Neuronal stem cell (in vitro differentiated cells): ENCODE measurements at regions not wholly inside any gene's neighbourhood (a gene's known extent, or its start where the extent isn't known, plus 50 kb on each side); places are given as distances from the start of the nearest gene placed in this dataset.

ENCODE experiments used
- DNase-seq: peaks from one replicate; pipeline ENCODE4 v3.0.0-alpha.2; 2013; ENCODE audit warnings: low spot score
- H2AFZ ChIP-seq: one replicate; pipeline ENCODE4 v1.6.1; 2013; ENCODE audit warnings: mild to moderate bottlenecking, low read length, inconsistent platforms
- H2AK5ac ChIP-seq: 2 replicates; pipeline ENCODE4 v1.6.1; 2013; ENCODE audit warnings: low read depth, mild to moderate bottlenecking, inconsistent platforms, low read length, moderate library complexity, mixed read lengths
- H2BK120ac ChIP-seq: 2 replicates; pipeline ENCODE4 v1.6.1; 2013; ENCODE audit warnings: low read depth, mild to moderate bottlenecking, inconsistent platforms, low read length, moderate library complexity, mixed read lengths
- H2BK12ac ChIP-seq: one replicate; pipeline ENCODE4 v1.6.1; 2013; ENCODE audit warnings: low read length, inconsistent platforms
- H2BK15ac ChIP-seq: 2 replicates; pipeline ENCODE4 v1.6.1; 2013; ENCODE audit warnings: mild to moderate bottlenecking, low read length, inconsistent platforms, mixed read lengths
- H2BK5ac ChIP-seq: one replicate; pipeline ENCODE4 v1.6.1; 2013; ENCODE audit warnings: inconsistent platforms, mild to moderate bottlenecking, low read length, moderate library complexity
- H3K14ac ChIP-seq: one replicate; pipeline ENCODE4 v1.6.1; 2013; ENCODE audit warnings: low read length, inconsistent platforms
- H3K18ac ChIP-seq: 2 replicates; pipeline ENCODE4 v1.6.1; 2013; ENCODE audit warnings: low read length, inconsistent platforms
- H3K23ac ChIP-seq: 2 replicates; pipeline ENCODE4 v1.6.1; 2013; ENCODE audit warnings: low read depth, mild to moderate bottlenecking, mixed read lengths, low read length, inconsistent platforms; ENCODE audit not compliant: poor library complexity
- H3K27ac ChIP-seq: replicated peaks from 3 replicates; pipeline ENCODE4 v1.5.1; 2013; ENCODE audit warnings: low read length, inconsistent platforms
- H3K27me3 ChIP-seq, 3 experiments: 2 replicates each; pipeline ENCODE4 v1.6.1; 2013; ENCODE audit warnings: low read length in 3 of 3, mild to moderate bottlenecking in 2 of 3, inconsistent platforms in 1 of 3, low read depth in 1 of 3, mixed read lengths in 1 of 3, moderate library complexity in 1 of 3; ENCODE audit not compliant: control insufficient read depth in 3 of 3, insufficient read depth in 3 of 3
- H3K36me3 ChIP-seq, 2 donors: replicated peaks in 1 of 2; 2 replicates each; pipeline ENCODE4 v1.6.1; 2013; ENCODE audit warnings: low read length in 2 of 2; ENCODE audit not compliant: control insufficient read depth in 2 of 2, insufficient read depth in 2 of 2
- H3K4ac ChIP-seq: 2 replicates; pipeline ENCODE4 v1.6.1; 2013; ENCODE audit warnings: inconsistent platforms, mild to moderate bottlenecking, low read length, moderate library complexity
- H3K4me1 ChIP-seq, 2 donors: 1 replicate in 1 of 2; 2 replicates in 1 of 2; pipeline ENCODE4 v1.6.1; 2013; ENCODE audit warnings: low read length in 2 of 2, low read depth in 1 of 2; ENCODE audit not compliant: control insufficient read depth in 2 of 2, insufficient read depth in 1 of 2
- H3K4me2 ChIP-seq: one replicate; pipeline ENCODE4 v1.6.1; 2013; ENCODE audit warnings: mild to moderate bottlenecking, low read length, inconsistent platforms; ENCODE audit not compliant: insufficient read depth, poor library complexity, severe bottlenecking
- H3K4me3 ChIP-seq, 2 donors: 2 replicates each; pipeline ENCODE4 v1.5.1; 2013; ENCODE audit warnings: low read length in 2 of 2, mild to moderate bottlenecking in 2 of 2, inconsistent platforms in 1 of 2, moderate library complexity in 1 of 2
- H3K79me1 ChIP-seq: one replicate; pipeline ENCODE4 v1.6.1; 2013; ENCODE audit warnings: low read depth, mild to moderate bottlenecking, inconsistent platforms, low read length, moderate library complexity
- H3K9ac ChIP-seq: one replicate; pipeline ENCODE4 v1.6.1; 2013; ENCODE audit warnings: mild to moderate bottlenecking, low read depth, low read length, inconsistent platforms; ENCODE audit not compliant: poor library complexity
- H3K9me3 ChIP-seq, 2 donors: replicated peaks in 1 of 2; 2 replicates each; pipeline versions ENCODE3 to v1.6.1; 2013; ENCODE audit warnings: low read length in 2 of 2, mild to moderate bottlenecking in 2 of 2, inconsistent platforms in 1 of 2, low read depth in 1 of 2, mixed read lengths in 1 of 2, moderate library complexity in 1 of 2; ENCODE audit not compliant: control insufficient read depth in 2 of 2, insufficient read depth in 1 of 2
- H4K8ac ChIP-seq: one replicate; pipeline ENCODE4 v1.6.1; 2013; ENCODE audit warnings: low read depth, mild to moderate bottlenecking, inconsistent platforms, low read length, moderate library complexity
- H4K91ac ChIP-seq: one replicate; pipeline ENCODE4 v1.6.1; 2013; ENCODE audit warnings: low read length, low read depth, mild to moderate bottlenecking, inconsistent platforms; ENCODE audit not compliant: poor library complexity
- WGBS, 2 donors: extraction: QIAGEN DNeasy Blood & Tissue Kit; methylation state at CpG; one replicate each; pipeline ENCODE4 v1.1.7; 2013; ENCODE audit warnings: missing lambda C conversion rate in 2 of 2, mixed read lengths in 1 of 2; ENCODE audit not compliant: insufficient read length in 2 of 2, insufficient replicate concordance in 1 of 2; ENCODE audit errors: extremely low coverage in 2 of 2; 5-methylcytosine and 5-hydroxymethylcytosine counted together

GRCh38 chr14:42130815-42131214, 524.1 kb downstream of the LRFN5 start:
- no peak overlapping the region for H4K91ac ChIP-seq
- no peak overlapping the region for H2BK15ac ChIP-seq
- no peak overlapping the region for H2AK5ac ChIP-seq
- no peak overlapping the region for H3K14ac ChIP-seq
- H3K9me3 ChIP-seq = no peaks in the 10 kb centered on the region
- H2BK12ac ChIP-seq = no peak overlapping the region
- H3K18ac ChIP-seq = no peak overlapping the region
- H3K36me3 ChIP-seq = no peaks in the 10 kb centered on the region
- H3K4me2 ChIP-seq = no peak overlapping the region
- no peak for DNase-seq
- no peak overlapping the region for H2BK5ac ChIP-seq
- H2BK120ac ChIP-seq = no peak overlapping the region
- H4K8ac ChIP-seq = no peak overlapping the region
- H3K9ac ChIP-seq = no peak overlapping the region
- no peak overlapping the region for H3K4me3 ChIP-seq
- H3K4me1 ChIP-seq = no peaks in the 10 kb centered on the region
- no peak overlapping the region for H3K27ac ChIP-seq
- H3K27me3 ChIP-seq = no peaks in the 10 kb centered on the region
- no peak overlapping the region for H3K23ac ChIP-seq
- no peaks in the 10 kb centered on the region for H3K79me1 ChIP-seq
- no peak overlapping the region for H3K4ac ChIP-seq
- no peak overlapping the region for H2AFZ ChIP-seq

DNA sequence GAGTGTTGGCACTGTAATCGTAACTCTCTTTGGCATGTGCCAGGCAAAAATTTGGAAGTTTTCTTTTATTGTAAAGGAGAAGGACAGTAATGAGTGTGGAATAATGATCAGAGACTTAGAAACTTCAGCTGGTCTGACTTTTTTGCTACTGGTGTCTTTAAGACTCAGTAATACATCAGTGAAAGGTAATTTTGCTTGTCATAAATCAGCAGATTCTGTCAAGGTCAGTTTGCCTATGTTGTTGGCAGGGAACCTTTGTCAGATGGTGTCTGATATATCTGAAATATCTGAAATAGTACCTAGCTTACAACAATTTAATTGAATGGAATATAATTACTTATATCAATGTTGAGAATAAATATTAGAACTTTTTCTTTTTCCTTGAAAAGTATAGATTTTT, 516.9 kb downstream of the LRFN5 start:
- no peak overlapping the region for H2BK5ac ChIP-seq
- no peak overlapping the region for H4K8ac ChIP-seq
- no peak overlapping the region for H3K4me3 ChIP-seq
- DNase-seq = no peak
- H3K23ac ChIP-seq = no peak overlapping the region
- no peaks in the 10 kb centered on the region for H3K4me1 ChIP-seq
- H2BK15ac ChIP-seq = no peak overlapping the region
- no CpG with 5 or more reads among the region's 1 CpG for WGBS, 2 donors
- H3K36me3 ChIP-seq = no peaks in the 10 kb centered on the region
- no peak overlapping the region for H2BK120ac ChIP-seq
- H3K9ac ChIP-seq = no peak overlapping the region
- no peak overlapping the region for H2AK5ac ChIP-seq
- H3K4ac ChIP-seq = no peak overlapping the region
- H2BK12ac ChIP-seq = no peak overlapping the region
- no peaks in the 10 kb centered on the region for H3K9me3 ChIP-seq
- H3K18ac ChIP-seq = no peak overlapping the region
- H3K27ac ChIP-seq = no peak overlapping the region
- no peaks in the 10 kb centered on the region for H3K79me1 ChIP-seq
- H3K14ac ChIP-seq = no peak overlapping the region
- no peak overlapping the region for H3K4me2 ChIP-seq
- H4K91ac ChIP-seq = no peak overlapping the region
- H2AFZ ChIP-seq = no peak overlapping the region
- H3K27me3 ChIP-seq = no peaks in the 10 kb centered on the region

DNA sequence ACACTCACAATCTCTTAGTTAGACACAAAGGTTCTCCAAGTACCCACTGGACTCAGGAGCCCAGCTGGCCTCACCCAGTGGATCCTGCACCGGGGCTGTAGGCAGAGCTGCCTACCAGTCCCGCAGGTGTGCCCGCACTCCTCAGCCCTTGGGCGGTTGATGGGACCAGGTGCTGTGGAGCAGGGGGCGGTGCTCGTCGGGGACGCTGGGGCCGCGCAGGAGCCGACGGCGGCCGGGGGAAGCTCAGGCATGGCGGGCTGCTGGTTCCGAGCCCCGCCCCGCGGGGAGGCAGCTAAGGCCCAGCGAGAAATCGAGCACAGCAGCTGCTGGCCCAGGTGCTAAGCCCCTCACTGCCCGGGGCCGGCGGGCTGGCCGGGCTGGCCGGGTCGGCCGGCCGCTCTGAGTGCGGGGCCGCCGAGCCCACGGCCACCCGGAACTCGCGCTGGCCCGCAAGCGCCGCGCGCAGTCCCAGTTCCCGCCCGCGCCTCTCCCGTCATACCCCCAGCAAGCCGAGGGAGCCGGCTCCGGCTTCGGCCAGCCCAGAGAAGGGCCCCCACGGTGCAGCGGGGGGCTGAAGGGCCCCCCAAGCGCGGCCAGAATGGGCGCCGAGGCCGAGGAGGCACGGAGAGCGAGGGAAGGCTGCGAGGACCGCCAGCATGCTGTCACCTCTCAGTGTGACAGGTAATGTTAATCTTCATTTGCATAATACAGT, 506.8 kb downstream of the LRFN5 start:
- H2AK5ac ChIP-seq = no peak overlapping the region
- H3K9me3 ChIP-seq = peaks cover 9 to 10% of the 10 kb centered on the region in 2 donors
- H3K4me2 ChIP-seq = no peak overlapping the region
- H3K36me3 ChIP-seq = no peaks in the 10 kb centered on the region
- H2BK120ac ChIP-seq = no peak overlapping the region
- H3K14ac ChIP-seq = no peak overlapping the region
- H3K4me1 ChIP-seq = no peaks in the 10 kb centered on the region
- no peak overlapping the region for H3K4ac ChIP-seq
- H2BK12ac ChIP-seq = no peak overlapping the region
- H2BK5ac ChIP-seq = no peak overlapping the region
- DNase-seq = no peak
- H4K8ac ChIP-seq = no peak overlapping the region
- H3K27ac ChIP-seq = no peak overlapping the region
- no peak overlapping the region for H3K9ac ChIP-seq
- no peaks in the 10 kb centered on the region for H3K27me3 ChIP-seq
- no peak overlapping the region for H4K91ac ChIP-seq
- H3K23ac ChIP-seq = no peak overlapping the region
- no CpG with 5 or more reads among the region's 60 CpGs for WGBS, 2 donors
- H3K4me3 ChIP-seq = no peak overlapping the region
- no peak overlapping the region for H2BK15ac ChIP-seq
- no peak overlapping the region for H2AFZ ChIP-seq
- H3K18ac ChIP-seq = no peak overlapping the region
- no peaks in the 10 kb centered on the region for H3K79me1 ChIP-seq

- Histone ChIP-seq H3K9me3 (peaks cover 9 to 10% of the 10 kb centered on the region in 2 donors), H3K4me1 (no peaks in the 10 kb centered on the region), H2BK120ac (no peak overlapping the region), H3K4ac (no peak overlapping the region), H2AK5ac (no peak overlapping the region), H3K9ac (no peak overlapping the region), H2BK5ac (no peak overlapping the region), H3K27ac (no peak overlapping the region), H2AFZ (no peak overlapping the region), H3K23ac (no peak overlapping the region), H3K18ac (no peak overlapping the region), H3K4me3 (no peak overlapping the region), H2BK12ac (no peak overlapping the region), H4K8ac (no peak overlapping the region), H2BK15ac (no peak overlapping the region), H4K91ac (no peak overlapping the region), H3K14ac (no peak overlapping the region), H3K79me1 (no peaks in the 10 kb centered on the region), H3K36me3 (no peaks in the 10 kb centered on the region), H3K27me3 (no peaks in the 10 kb centered on the region), H3K4me2 (no peak overlapping the region)
- no peak for DNase-seq
- WGBS, 2 donors = no CpG with 5 or more reads among the region's 7 CpGs
Observed at GRCh38 chr14:42112108-42112507, 505.4 kb downstream of the LRFN5 start.
